SK-N-SH treated with all-trans-retinoic acid at 6 μM for 48 hours (cell line): ENCODE measurements at regions not wholly inside any gene's neighbourhood (a gene's known extent, or its start where the extent isn't known, plus 50 kb on each side); places are given as distances from the start of the nearest gene placed in this dataset.
A peak's percentile ranks its signal among the peaks of the same experiment; 100 is the strongest.

Experiments used
- ATAC-seq: fragments of 200-7000 bp; cut with Tn5 transposase; 3 replicates; pipeline ENCODE4 v1.9.1; 2020; ENCODE audit warnings: mild to moderate bottlenecking, moderate library complexity
- ARNTL ChIP-seq: fragments of 450-650 bp; formaldehyde crosslinking; IDR thresholded peaks from 2 replicates; pipeline ENCODE4 v1.5.0; 2020; ENCODE audit warnings: low read depth, mild to moderate bottlenecking, moderate library complexity, borderline replicate concordance
- BACH2 ChIP-seq: fragments of 250-450 bp; sonication (Bioruptor Pico); IDR thresholded peaks from 2 replicates; pipeline ENCODE4 v1.9.0; 2021; ENCODE audit warnings: mild to moderate bottlenecking, borderline replicate concordance
- CSDC2 ChIP-seq: fragments of 250-450 bp; sonication (Bioruptor Pico); IDR thresholded peaks from 2 replicates; pipeline ENCODE4 v1.5.0; 2020; ENCODE audit warnings: mild to moderate bottlenecking, moderate library complexity
- ESRRG ChIP-seq: fragments of 250-450 bp; sonication (Bioruptor Pico); IDR thresholded peaks from 2 replicates; pipeline ENCODE4 v1.6.1; 2021; ENCODE audit warnings: mild to moderate bottlenecking
- GLIS3 ChIP-seq: fragments of 250-450 bp; sonication (Bioruptor Pico); IDR thresholded peaks from 2 replicates; pipeline ENCODE4 v1.5.0; 2020; ENCODE audit warnings: mild to moderate bottlenecking, moderate library complexity
- ISL1 ChIP-seq: fragments of 250-450 bp; sonication (Bioruptor Pico); IDR thresholded peaks from 2 replicates; pipeline ENCODE4 v2.1.2; 2022; ENCODE audit warnings: mild to moderate bottlenecking, moderate library complexity
- OSR1 ChIP-seq: fragments of 250-450 bp; sonication (Bioruptor Pico); IDR thresholded peaks from 2 replicates; pipeline ENCODE4 v1.8.0; 2022; ENCODE audit warnings: moderate library complexity, mild to moderate bottlenecking, inconsistent platforms
- PATZ1 ChIP-seq: fragments of 250-450 bp; sonication (Bioruptor Pico); IDR thresholded peaks from 2 replicates; pipeline ENCODE4 v1.8.0; 2020; ENCODE audit warnings: mild to moderate bottlenecking, moderate library complexity, borderline replicate concordance
- RARB ChIP-seq: fragments of 250-450 bp; sonication (Bioruptor Pico); IDR thresholded peaks from 2 replicates; pipeline ENCODE4 v1.8.0; 2021; ENCODE audit warnings: mild to moderate bottlenecking, moderate library complexity
- TCF4 ChIP-seq: fragments of 250-450 bp; sonication (Bioruptor Pico); IDR thresholded peaks from 2 replicates; pipeline ENCODE4 v1.8.0; 2021; ENCODE audit warnings: mild to moderate bottlenecking, moderate library complexity, borderline replicate concordance
- TOX ChIP-seq: fragments of 250-450 bp; sonication (Bioruptor Pico); IDR thresholded peaks from 2 replicates; pipeline ENCODE4 v1.8.0; 2021; ENCODE audit warnings: mild to moderate bottlenecking, moderate library complexity, borderline replicate concordance
- ZC3H10 ChIP-seq: fragments of 250-450 bp; sonication (Bioruptor Pico); IDR thresholded peaks from 2 replicates; pipeline ENCODE4 v1.5.1; 2021; ENCODE audit warnings: mild to moderate bottlenecking, moderate library complexity
- ZFP3 ChIP-seq: fragments of 250-450 bp; sonication (Bioruptor Pico); IDR thresholded peaks from 2 replicates; pipeline ENCODE4 v1.5.0; 2020; ENCODE audit warnings: mild to moderate bottlenecking, moderate library complexity
- ZFP30 ChIP-seq: fragments of 450-650 bp; formaldehyde crosslinking; IDR thresholded peaks from 2 replicates; pipeline ENCODE4 v1.5.0; 2022; ENCODE audit warnings: mild to moderate bottlenecking, moderate library complexity
- ZNF565 ChIP-seq: fragments of 450-650 bp; formaldehyde crosslinking; conservative IDR thresholded peaks from 2 replicates; pipeline ENCODE4 v1.5.0; 2020; ENCODE audit warnings: low read depth, mild to moderate bottlenecking, moderate library complexity
- ZNF70 ChIP-seq: fragments of 450-650 bp; formaldehyde crosslinking; IDR thresholded peaks from 2 replicates; pipeline ENCODE4 v1.5.0; 2020; ENCODE audit warnings: mild to moderate bottlenecking, moderate library complexity
- ZNF8 ChIP-seq: fragments of 450-650 bp; formaldehyde crosslinking; IDR thresholded peaks from 2 replicates; pipeline ENCODE4 v1.5.0; 2020; ENCODE audit warnings: mild to moderate bottlenecking, moderate library complexity
- TF ChIP-seq, protein P1 (sequence below): fragments of 250-450 bp; sonication (Bioruptor Pico); IDR thresholded peaks from 2 replicates; pipeline ENCODE4 v1.5.1; 2021; ENCODE audit warnings: mild to moderate bottlenecking, moderate library complexity
- TF ChIP-seq, protein P2 (sequence below): fragments of 250-450 bp; sonication (Bioruptor Pico); IDR thresholded peaks from 2 replicates; pipeline ENCODE4 v1.5.1; 2020; ENCODE audit warnings: low read depth, mild to moderate bottlenecking, moderate library complexity
- TF ChIP-seq, protein P3 (sequence below): fragments of 250-450 bp; sonication (Bioruptor Pico); IDR thresholded peaks from 2 replicates; pipeline ENCODE4 v1.5.0; 2020; ENCODE audit warnings: mild to moderate bottlenecking, moderate library complexity

- no peak for TF ChIP-seq CSDC2 (CRISPR knock-in tag)
- no peak for TF ChIP-seq OSR1 (CRISPR knock-in tag)
- TF ChIP-seq PATZ1: no peak
- TF ChIP-seq ZNF8 (CRISPR knock-in tag): no peak; the same call in 1 of the 2 replicates
- no peak for TF ChIP-seq ZFP30 (CRISPR knock-in tag)
- TF ChIP-seq ZNF70 (CRISPR knock-in tag): no peak
- TF ChIP-seq ISL1: no peak
Measured at GRCh38 chr17:63035271-63035670, 69.2 kb downstream of the TANC2 start (continued).

- TF ChIP-seq RARB (CRISPR knock-in tag) (no peak), ZNF70 (CRISPR knock-in tag) (no peak), GLIS3 (CRISPR knock-in tag) (no peak), ISL1 (no peak), ZFP30 (CRISPR knock-in tag) (no peak), TOX (no peak), ZC3H10 (CRISPR knock-in tag) (no peak), ZNF565 (CRISPR knock-in tag) (no peak)
- TF ChIP-seq, protein P1, sequence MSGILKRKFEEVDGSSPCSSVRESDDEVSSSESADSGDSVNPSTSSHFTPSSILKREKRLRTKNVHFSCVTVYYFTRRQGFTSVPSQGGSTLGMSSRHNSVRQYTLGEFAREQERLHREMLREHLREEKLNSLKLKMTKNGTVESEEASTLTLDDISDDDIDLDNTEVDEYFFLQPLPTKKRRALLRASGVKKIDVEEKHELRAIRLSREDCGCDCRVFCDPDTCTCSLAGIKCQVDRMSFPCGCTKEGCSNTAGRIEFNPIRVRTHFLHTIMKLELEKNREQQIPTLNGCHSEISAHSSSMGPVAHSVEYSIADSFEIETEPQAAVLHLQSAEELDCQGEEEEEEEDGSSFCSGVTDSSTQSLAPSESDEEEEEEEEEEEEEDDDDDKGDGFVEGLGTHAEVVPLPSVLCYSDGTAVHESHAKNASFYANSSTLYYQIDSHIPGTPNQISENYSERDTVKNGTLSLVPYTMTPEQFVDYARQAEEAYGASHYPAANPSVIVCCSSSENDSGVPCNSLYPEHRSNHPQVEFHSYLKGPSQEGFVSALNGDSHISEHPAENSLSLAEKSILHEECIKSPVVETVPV (CRISPR knock-in tag): no peak
- TF ChIP-seq, all 23 proteins: peak for 0
- ATAC-seq: peak; percentile 16; the same call in 2 of the 3 replicates
Measured at GRCh38 chr17:63035695-63036094, 69.7 kb downstream of the TANC2 start.

DNA sequence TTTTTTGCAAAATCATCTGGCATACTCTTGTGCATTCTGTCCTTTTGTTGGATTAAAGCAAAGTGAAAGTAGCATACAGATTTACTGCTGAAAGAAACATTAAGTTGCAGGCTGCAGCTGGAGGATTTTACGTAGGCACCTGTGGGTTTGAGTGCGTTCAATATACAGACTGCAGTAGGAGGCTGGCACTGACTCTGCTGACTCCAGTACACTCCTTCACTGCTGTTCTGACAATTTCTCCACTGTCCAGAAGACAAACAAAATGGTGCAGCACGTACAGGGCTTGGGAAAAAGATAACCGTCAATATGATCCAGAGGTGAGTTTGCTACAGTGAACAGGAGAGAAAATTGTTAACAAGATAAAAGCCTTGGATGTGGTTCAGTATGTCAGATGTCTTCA lies 73.3 kb downstream of the TANC2 start:
- peak; percentile 62 for ATAC-seq
- TF ChIP-seq BACH2 (CRISPR knock-in tag) (no peak), GLIS3 (CRISPR knock-in tag) (no peak), ZNF70 (CRISPR knock-in tag) (no peak), RARB (CRISPR knock-in tag) (no peak), ZNF8 (CRISPR knock-in tag) (no peak), ARNTL (CRISPR knock-in tag) (no peak), ESRRG (CRISPR knock-in tag) (no peak), PATZ1 (no peak)
- TF ChIP-seq, protein P1 (CRISPR knock-in tag): no peak
- TF ChIP-seq, protein P2, sequence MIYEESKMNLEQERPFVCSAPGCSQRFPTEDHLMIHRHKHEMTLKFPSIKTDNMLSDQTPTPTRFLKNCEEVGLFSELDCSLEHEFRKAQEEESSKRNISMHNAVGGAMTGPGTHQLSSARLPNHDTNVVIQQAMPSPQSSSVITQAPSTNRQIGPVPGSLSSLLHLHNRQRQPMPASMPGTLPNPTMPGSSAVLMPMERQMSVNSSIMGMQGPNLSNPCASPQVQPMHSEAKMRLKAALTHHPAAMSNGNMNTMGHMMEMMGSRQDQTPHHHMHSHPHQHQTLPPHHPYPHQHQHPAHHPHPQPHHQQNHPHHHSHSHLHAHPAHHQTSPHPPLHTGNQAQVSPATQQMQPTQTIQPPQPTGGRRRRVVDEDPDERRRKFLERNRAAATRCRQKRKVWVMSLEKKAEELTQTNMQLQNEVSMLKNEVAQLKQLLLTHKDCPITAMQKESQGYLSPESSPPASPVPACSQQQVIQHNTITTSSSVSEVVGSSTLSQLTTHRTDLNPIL (CRISPR knock-in tag): no peak

DNA sequence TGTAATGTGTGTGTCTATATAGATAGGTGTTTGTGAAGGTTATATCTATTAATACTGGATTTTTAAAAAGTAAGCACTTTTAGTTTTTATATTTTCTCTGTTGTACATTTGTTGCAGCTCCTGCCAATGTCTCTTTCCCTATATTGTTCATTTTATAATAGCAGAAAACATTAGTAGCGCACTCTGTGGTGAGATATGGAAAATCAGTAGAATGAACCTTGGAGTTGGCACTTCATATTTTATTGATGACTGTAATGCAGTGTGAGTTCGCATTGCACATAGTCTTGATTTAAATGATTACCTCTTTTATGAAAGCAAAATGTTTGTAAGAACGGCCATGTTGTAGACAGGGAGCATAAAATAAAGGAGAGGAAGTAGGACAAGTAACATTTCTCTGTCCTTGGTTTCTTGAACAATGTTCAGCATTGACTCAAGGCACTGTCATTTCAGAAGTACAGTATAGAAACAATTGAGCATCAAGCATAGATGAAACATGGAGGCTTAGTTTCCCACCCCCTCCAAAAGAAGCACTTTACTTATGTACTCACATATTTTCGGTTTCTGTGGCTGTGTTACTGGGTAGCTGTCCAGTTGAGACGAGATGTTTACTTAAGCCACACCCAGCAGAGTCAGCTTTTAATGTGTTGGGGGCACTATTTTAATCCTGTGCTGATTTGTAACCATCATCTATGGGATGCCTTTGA lies 74.0 kb downstream of the TANC2 start:
- ATAC-seq: peak; percentile 48
- no peak for TF ChIP-seq PATZ1
- no peak for TF ChIP-seq ZNF70 (CRISPR knock-in tag)
- no peak for TF ChIP-seq ZFP3 (CRISPR knock-in tag)
- TF ChIP-seq, protein P2 (CRISPR knock-in tag): no peak
- TF ChIP-seq ZFP30 (CRISPR knock-in tag): no peak
- TF ChIP-seq OSR1 (CRISPR knock-in tag): no peak
- no peak for TF ChIP-seq BACH2 (CRISPR knock-in tag)
- TF ChIP-seq GLIS3 (CRISPR knock-in tag): no peak
- no peak for TF ChIP-seq ZNF8 (CRISPR knock-in tag)
- TF ChIP-seq, protein P3, sequence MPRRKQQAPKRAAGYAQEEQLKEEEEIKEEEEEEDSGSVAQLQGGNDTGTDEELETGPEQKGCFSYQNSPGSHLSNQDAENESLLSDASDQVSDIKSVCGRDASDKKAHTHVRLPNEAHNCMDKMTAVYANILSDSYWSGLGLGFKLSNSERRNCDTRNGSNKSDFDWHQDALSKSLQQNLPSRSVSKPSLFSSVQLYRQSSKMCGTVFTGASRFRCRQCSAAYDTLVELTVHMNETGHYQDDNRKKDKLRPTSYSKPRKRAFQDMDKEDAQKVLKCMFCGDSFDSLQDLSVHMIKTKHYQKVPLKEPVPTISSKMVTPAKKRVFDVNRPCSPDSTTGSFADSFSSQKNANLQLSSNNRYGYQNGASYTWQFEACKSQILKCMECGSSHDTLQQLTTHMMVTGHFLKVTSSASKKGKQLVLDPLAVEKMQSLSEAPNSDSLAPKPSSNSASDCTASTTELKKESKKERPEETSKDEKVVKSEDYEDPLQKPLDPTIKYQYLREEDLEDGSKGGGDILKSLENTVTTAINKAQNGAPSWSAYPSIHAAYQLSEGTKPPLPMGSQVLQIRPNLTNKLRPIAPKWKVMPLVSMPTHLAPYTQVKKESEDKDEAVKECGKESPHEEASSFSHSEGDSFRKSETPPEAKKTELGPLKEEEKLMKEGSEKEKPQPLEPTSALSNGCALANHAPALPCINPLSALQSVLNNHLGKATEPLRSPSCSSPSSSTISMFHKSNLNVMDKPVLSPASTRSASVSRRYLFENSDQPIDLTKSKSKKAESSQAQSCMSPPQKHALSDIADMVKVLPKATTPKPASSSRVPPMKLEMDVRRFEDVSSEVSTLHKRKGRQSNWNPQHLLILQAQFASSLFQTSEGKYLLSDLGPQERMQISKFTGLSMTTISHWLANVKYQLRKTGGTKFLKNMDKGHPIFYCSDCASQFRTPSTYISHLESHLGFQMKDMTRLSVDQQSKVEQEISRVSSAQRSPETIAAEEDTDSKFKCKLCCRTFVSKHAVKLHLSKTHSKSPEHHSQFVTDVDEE (CRISPR knock-in tag): no peak
- no peak for TF ChIP-seq ZC3H10 (CRISPR knock-in tag)
- TF ChIP-seq TCF4 (CRISPR knock-in tag): no peak
